GM12864 (cell line): ENCODE measurements at regions not wholly inside any gene's neighbourhood (a gene's known extent, or its start where the extent isn't known, plus 50 kb on each side); places are given as distances from the start of the nearest gene placed in this dataset.

Experiments used
- DNase-seq: peaks from one replicate; pipeline ENCODE4 v3.0.0-alpha.2; 2011; ENCODE audit warnings: low read depth
- H3K4me3 ChIP-seq: 2 replicates; pipeline ENCODE4 v1.5.1; 2011; ENCODE audit warnings: mild to moderate bottlenecking, low read depth, low read length, control low read depth
- CTCF ChIP-seq: IDR thresholded peaks from 2 replicates; pipeline ENCODE4 v1.5.1; 2011; ENCODE audit warnings: low read depth, mild to moderate bottlenecking, moderate library complexity, low read length, control low read depth, inconsistent platforms; ENCODE audit errors: missing control alignments

- TF ChIP-seq CTCF, result no peak
- no peak for DNase-seq
- H3K4me3 ChIP-seq, result no peak overlapping the region
These were observed 572.1 kb downstream of the C4orf33 start for GRCh38 chr4:129668092-129668491.

- no peak for TF ChIP-seq CTCF
- no peak for DNase-seq
- no peak overlapping the region for H3K4me3 ChIP-seq
These were observed 577.0 kb downstream of the C4orf33 start for GRCh38 chr4:129672941-129673340.

GRCh38 chr4:129675036-129675435 is 579.1 kb downstream of the C4orf33 start:
- TF ChIP-seq CTCF, result no peak
- DNase-seq, result no peak
- H3K4me3 ChIP-seq, result no peak overlapping the region

- no peak for TF ChIP-seq CTCF
- no peak overlapping the region for H3K4me3 ChIP-seq
- DNase-seq, result no peak
These were observed 581.0 kb downstream of the C4orf33 start for GRCh38 chr4:129676934-129677333.

DNA sequence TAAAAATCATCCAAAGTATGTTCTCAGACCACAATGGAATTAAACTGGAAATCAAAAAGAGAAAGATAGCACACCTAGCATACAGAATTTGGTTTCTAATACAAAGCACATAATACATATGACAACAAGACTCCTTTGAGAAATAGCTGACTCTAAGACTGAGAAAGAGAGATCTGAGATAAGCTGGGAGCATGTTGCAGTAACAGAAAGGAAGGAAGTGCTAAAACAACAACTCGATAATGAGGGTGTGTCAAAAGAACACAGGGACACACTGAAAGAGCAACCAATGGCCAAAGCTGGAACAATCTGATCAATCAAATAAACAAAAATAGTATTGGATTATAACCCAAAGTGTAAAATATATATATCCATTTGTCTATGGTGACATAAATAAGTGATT is 586.6 kb downstream of the C4orf33 start:
- TF ChIP-seq CTCF, result no peak
- DNase-seq, result no peak
- H3K4me3 ChIP-seq, result no peak overlapping the region

DNA sequence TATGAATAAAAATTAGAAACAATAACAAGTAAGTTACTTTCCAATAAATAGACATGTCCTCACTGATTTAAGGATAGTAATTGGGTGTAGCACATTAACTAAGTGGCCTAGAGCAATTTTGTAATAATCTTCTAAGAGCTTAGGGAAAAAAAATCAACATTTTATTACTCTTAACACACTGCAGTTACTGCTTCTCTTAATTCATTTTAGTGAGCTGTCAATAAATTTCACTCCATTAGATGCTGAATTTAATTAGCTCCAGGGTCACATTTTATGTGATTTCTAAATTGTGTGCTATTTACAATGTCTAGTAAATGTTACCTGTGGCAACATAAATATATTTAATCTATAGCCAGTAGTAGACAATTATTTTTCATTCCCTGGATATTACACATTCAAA is 612.0 kb downstream of the C4orf33 start:
- no peak for DNase-seq
- no peak overlapping the region for H3K4me3 ChIP-seq
- TF ChIP-seq CTCF, result no peak

DNA sequence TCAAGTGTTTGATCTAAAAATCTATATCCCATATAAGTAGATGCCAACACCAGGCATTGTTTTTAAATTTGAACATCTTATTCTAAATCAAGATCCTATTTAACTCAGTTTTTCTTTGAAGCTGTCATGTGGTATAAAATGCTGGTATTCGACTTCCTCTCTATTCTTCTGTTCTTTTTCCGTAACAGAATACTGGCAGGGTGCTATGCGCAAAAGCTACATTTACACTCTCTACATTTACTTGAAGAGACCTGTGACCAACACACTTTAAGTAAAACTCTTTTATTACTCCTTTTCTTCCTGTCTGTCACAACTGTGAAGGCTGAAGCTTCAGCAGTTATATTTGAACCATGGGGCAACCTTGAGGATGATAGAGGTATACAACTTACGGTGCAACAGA is 612.8 kb downstream of the C4orf33 start:
- no peak overlapping the region for H3K4me3 ChIP-seq
- TF ChIP-seq CTCF, result no peak
- no peak for DNase-seq
